ENCODE measurements at regions not wholly inside any gene's neighbourhood (a gene's known extent, or its start where the extent isn't known, plus 50 kb on each side); places are given as distances from the start of the nearest gene placed in this dataset.

DNA sequence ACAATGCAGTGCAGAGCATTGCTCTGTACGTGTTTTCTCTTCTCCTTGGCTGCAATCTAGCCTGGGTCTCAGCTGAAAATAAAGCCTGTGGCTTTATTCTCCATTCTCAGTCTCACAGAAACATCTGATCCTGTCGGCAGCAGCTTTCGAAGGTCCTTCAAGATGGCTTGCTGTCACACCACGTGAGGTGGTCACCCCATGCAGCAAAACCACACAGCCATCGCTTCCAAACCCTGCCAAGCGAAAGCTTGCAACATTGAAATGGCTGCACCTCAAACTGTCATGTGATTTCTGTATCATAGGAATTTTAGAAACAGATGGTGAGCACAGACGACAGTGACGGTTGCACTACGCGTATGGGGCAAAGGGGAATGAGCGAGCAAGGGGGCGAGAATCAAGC, 98.5 kb upstream of the SMARCA2 start:
- Mint-ChIP-seq H3K36me3 (ENCODE audit: low read depth) (no peaks in the 10 kb centered on the region), H3K27ac (no peak overlapping the region), H3K4me1 (ENCODE audit: low read depth) (peaks cover 13% of the 10 kb centered on the region), H3K9me3 (no peaks in the 10 kb centered on the region), H3K27me3 (ENCODE audit: insufficient read depth) (peaks cover 9% of the 10 kb centered on the region), H3K4me3 (peak overlapping the region; percentile 87)
- no peak for DNase-seq
- TF ChIP-seq, protein P1, sequence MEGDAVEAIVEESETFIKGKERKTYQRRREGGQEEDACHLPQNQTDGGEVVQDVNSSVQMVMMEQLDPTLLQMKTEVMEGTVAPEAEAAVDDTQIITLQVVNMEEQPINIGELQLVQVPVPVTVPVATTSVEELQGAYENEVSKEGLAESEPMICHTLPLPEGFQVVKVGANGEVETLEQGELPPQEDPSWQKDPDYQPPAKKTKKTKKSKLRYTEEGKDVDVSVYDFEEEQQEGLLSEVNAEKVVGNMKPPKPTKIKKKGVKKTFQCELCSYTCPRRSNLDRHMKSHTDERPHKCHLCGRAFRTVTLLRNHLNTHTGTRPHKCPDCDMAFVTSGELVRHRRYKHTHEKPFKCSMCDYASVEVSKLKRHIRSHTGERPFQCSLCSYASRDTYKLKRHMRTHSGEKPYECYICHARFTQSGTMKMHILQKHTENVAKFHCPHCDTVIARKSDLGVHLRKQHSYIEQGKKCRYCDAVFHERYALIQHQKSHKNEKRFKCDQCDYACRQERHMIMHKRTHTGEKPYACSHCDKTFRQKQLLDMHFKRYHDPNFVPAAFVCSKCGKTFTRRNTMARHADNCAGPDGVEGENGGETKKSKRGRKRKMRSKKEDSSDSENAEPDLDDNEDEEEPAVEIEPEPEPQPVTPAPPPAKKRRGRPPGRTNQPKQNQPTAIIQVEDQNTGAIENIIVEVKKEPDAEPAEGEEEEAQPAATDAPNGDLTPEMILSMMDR (IDR thresholded peaks at IDR 0.05) = no peak

DNA sequence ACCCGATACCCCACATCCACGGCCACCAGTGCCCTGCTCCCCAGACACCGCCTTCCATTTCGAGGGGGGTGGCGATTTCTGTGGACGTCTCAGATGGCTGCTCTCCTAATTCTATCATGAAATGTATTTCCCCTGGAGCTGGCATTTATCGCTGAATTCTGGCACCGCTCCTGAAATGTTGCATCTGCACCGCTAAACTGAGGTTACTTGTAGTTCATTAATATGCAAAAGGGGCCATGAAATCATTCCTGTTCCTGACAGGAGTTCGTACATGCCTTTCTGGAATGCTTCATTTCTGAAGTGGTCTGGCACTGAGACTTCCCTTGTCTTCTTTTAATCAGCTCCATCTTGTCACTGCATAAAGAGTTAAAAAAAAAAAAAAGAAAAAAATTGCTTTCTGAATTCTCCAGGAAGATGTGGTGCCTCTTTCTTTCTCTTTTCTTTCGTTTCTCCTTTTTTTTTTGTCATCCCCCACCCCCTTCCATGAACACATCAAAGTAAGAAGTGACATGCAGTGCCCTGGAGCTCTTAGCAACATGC, 97.7 kb upstream of the SMARCA2 start:
- peaks cover 9% of the 10 kb centered on the region for H3K27me3 Mint-ChIP-seq (ENCODE audit: insufficient read depth)
- TF ChIP-seq, protein P1 (IDR thresholded peaks at IDR 0.05) = no peak
- H3K4me3 Mint-ChIP-seq = no peak overlapping the region; the same call in 1 of the 2 replicates
- H3K27ac Mint-ChIP-seq = no peak overlapping the region
- peaks cover 13% of the 10 kb centered on the region for H3K4me1 Mint-ChIP-seq (ENCODE audit: low read depth)
- peaks cover 4% of the 10 kb centered on the region; the same call in 1 of the 2 replicates for H3K9me3 Mint-ChIP-seq
- no peak for DNase-seq
- H3K36me3 Mint-ChIP-seq (ENCODE audit: low read depth) = no peaks in the 10 kb centered on the region

DNA sequence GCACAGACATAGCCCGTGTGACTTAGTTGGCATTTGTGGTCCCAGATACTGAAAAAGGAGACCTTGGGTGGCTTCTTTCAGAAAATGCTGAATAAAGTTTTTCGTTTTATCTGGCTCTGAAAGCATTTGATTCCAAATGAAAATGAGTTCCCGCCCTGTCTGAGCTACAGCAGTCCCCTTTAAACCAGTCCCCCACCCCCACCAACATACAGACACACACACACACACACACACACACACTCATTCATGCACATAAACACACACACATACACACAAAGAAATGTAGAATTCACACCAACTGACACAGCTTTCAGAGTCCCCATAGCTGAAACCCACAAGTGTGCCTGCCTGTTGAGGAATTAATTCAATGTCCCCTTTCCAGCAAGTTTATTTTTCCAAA, 97.0 kb upstream of the SMARCA2 start:
- no peak for DNase-seq
- peaks cover 4% of the 10 kb centered on the region; the same call in 1 of the 2 replicates for H3K9me3 Mint-ChIP-seq
- no peak overlapping the region for H3K27ac Mint-ChIP-seq
- TF ChIP-seq, protein P1 (IDR thresholded peaks at IDR 0.05) = no peak
- peaks cover 13% of the 10 kb centered on the region for H3K4me1 Mint-ChIP-seq (ENCODE audit: low read depth)
- H3K27me3 Mint-ChIP-seq (ENCODE audit: insufficient read depth) = peaks cover 9% of the 10 kb centered on the region
- H3K36me3 Mint-ChIP-seq (ENCODE audit: low read depth) = no peaks in the 10 kb centered on the region
- H3K4me3 Mint-ChIP-seq = no peak overlapping the region

- Mint-ChIP-seq H3K36me3 (ENCODE audit: low read depth) (no peaks in the 10 kb centered on the region), H3K4me3 (no peak overlapping the region), H3K27me3 (ENCODE audit: insufficient read depth) (peaks cover 8% of the 10 kb centered on the region), H3K9me3 (peaks cover 4% of the 10 kb centered on the region; the same call in 1 of the 2 replicates), H3K4me1 (ENCODE audit: low read depth) (peaks cover 13% of the 10 kb centered on the region), H3K27ac (no peak overlapping the region)
- DNase-seq = no peak
- TF ChIP-seq, protein P1 (IDR thresholded peaks at IDR 0.05) = no peak
Measured at GRCh38 chr9:1918622-1919021, 96.5 kb upstream of the SMARCA2 start.

DNA sequence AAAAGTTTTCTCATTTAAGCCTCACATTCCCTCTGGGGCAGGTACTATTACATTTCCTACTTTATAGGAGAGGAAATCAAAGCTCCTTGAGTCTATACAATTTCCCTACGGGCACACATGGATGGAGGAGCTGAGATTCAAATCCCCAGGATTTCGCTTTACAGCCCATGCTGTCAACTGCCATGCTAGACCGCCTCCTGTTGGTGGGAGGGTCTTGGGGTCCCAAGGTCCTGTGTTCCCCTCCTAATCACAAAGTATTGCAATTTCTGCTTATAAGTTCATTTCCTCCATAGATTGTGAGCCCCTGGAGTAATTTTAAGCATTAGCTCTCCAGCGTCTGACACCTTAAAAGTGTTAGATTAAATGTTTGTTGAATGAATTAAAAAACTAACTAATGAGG, 95.9 kb upstream of the SMARCA2 start:
- DNase-seq = no peak
- TF ChIP-seq, protein P1 (IDR thresholded peaks at IDR 0.05) = no peak
- no peak overlapping the region for H3K4me3 Mint-ChIP-seq
- peaks cover 4% of the 10 kb centered on the region; the same call in 1 of the 2 replicates for H3K9me3 Mint-ChIP-seq
- H3K27me3 Mint-ChIP-seq (ENCODE audit: insufficient read depth) = peaks cover 9% of the 10 kb centered on the region
- peaks cover 13% of the 10 kb centered on the region for H3K4me1 Mint-ChIP-seq (ENCODE audit: low read depth)
- no peak overlapping the region for H3K27ac Mint-ChIP-seq
- no peaks in the 10 kb centered on the region for H3K36me3 Mint-ChIP-seq (ENCODE audit: low read depth)
